B cell (primary cell): ENCODE measurements at regions not wholly inside any gene's neighbourhood (a gene's known extent, or its start where the extent isn't known, plus 50 kb on each side); places are given as distances from the start of the nearest gene placed in this dataset.

ENCODE experiments used
- ATAC-seq: fragments of 200-7000 bp; cut with Tn5 transposase; one replicate; pipeline ENCODE4 v1.10.0; 2021; ENCODE audit warnings: low read depth, mild to moderate bottlenecking, moderate number of reproducible peaks, moderate library complexity
- CTCF ChIA-PET: fragments of 350-600 bp; sonication (Branson Sonifier 250); formaldehyde crosslinking; loops from one replicate; lab custom pipeline; 2021; ENCODE audit warnings: antibody characterized with exemption, inconsistent platforms; lab: Charles Lee
- POLR2A ChIA-PET: fragments of 350-600 bp; sonication (Branson Sonifier 250); formaldehyde crosslinking; loops from one replicate; lab custom pipeline; 2021; ENCODE audit warnings: antibody characterized with exemption; lab: Charles Lee
- DNase-seq: peaks from one replicate; pipeline ENCODE4 v3.0.0; 2013
- H2AFZ ChIP-seq: 2 replicates; pipeline ENCODE4 v1.6.1; 2012; ENCODE audit warnings: mild to moderate bottlenecking, low read depth, low read length; ENCODE audit not compliant: insufficient read depth, poor library complexity, severe bottlenecking
- H3K27ac ChIP-seq, 2 donors: 1 replicate in 1 of 2; 2 replicates in 1 of 2; pipeline ENCODE4 v1.5.1; 2012 to 2013; ENCODE audit warnings: low read length in 2 of 2, mild to moderate bottlenecking in 2 of 2, moderate library complexity in 1 of 2
- H3K27me3 ChIP-seq, 4 experiments: fragments of 200-600 bp in 1 of 4; sonication (generic) in 1 of 4; replicated peaks in 1 of 4; 1 replicate in 2 of 4; 2 replicates in 2 of 4; pipeline versions ENCODE4 v1.6.1 to v1.7.0; 2013 to 2016; ENCODE audit warnings: low read length in 3 of 4, mild to moderate bottlenecking in 2 of 4, mixed read lengths in 1 of 4, moderate library complexity in 1 of 4; ENCODE audit not compliant: insufficient read depth in 4 of 4, control insufficient read depth in 3 of 4; ENCODE audit errors: control extremely low read depth in 1 of 4
- H3K36me3 ChIP-seq, 2 experiments: replicated peaks in 1 of 2; 1 replicate in 1 of 2; 2 replicates in 1 of 2; pipeline versions ENCODE4 v1.6.1 to v1.7.1; 2013; ENCODE audit warnings: low read length in 1 of 2; ENCODE audit not compliant: insufficient read depth in 2 of 2, control insufficient read depth in 1 of 2; ENCODE audit errors: control extremely low read depth in 1 of 2, extremely low read depth in 1 of 2
- H3K4me1 ChIP-seq, 2 donors: fragments of 200-600 bp in 1 of 2; sonication (generic) in 1 of 2; 1 replicate in 1 of 2; 2 replicates in 1 of 2; pipeline versions ENCODE4 v1.5.1 to v1.6.1; 2013 to 2017; ENCODE audit warnings: low read length in 2 of 2; ENCODE audit not compliant: control insufficient read depth in 2 of 2, insufficient read depth in 2 of 2
- H3K4me2 ChIP-seq: replicated peaks from 2 replicates; pipeline ENCODE3; 2012; ENCODE audit warnings: mild to moderate bottlenecking, low read depth, low read length; ENCODE audit not compliant: poor library complexity, severe bottlenecking
- H3K4me3 ChIP-seq, 5 experiments: fragments of 200-600 bp in 1 of 5; sonication (generic) in 1 of 5; 1 replicate in 3 of 5; 2 replicates in 2 of 5; pipeline versions ENCODE4 v1.5.1 to v1.7.0; 2011 to 2016; ENCODE audit warnings: low read length in 4 of 5, mild to moderate bottlenecking in 4 of 5, low read depth in 2 of 5, control low read depth in 1 of 5, moderate library complexity in 1 of 5; ENCODE audit not compliant: insufficient read depth in 1 of 5; ENCODE audit errors: control extremely low read depth in 1 of 5, extremely low read depth in 1 of 5
- H3K79me2 ChIP-seq: fragments of 200-600 bp; sonication (generic); one replicate; pipeline ENCODE4 v1.6.0; 2016; ENCODE audit warnings: low read length; ENCODE audit not compliant: control insufficient read depth, insufficient read depth
- H3K9ac ChIP-seq: fragments of 200-600 bp; sonication (generic); 2 replicates; pipeline ENCODE4 v1.6.1; 2017; ENCODE audit warnings: mild to moderate bottlenecking, low read length, moderate library complexity
- H3K9me3 ChIP-seq, 3 donors: one replicate each; pipeline versions ENCODE4 v1.6.1 to v1.7.1; 2013; ENCODE audit warnings: low read length in 2 of 3; ENCODE audit not compliant: control insufficient read depth in 2 of 3, insufficient read depth in 1 of 3; ENCODE audit errors: control extremely low read depth in 1 of 3
- H4K20me1 ChIP-seq: 2 replicates; pipeline ENCODE4 v1.6.0; 2012; ENCODE audit warnings: mild to moderate bottlenecking, low read length; ENCODE audit not compliant: insufficient read depth, control insufficient read depth, poor library complexity, severe bottlenecking
- H3K27ac Mint-ChIP-seq: one replicate; pipeline ENCODE4 v1.8.0; 2021; ENCODE audit warnings: mixed read lengths
- H3K27me3 Mint-ChIP-seq: one replicate; pipeline ENCODE4 v1.8.0; 2021; ENCODE audit warnings: mixed read lengths
- H3K4me1 Mint-ChIP-seq: one replicate; pipeline ENCODE4 v1.8.0; 2021; ENCODE audit warnings: mixed read lengths
- H3K4me3 Mint-ChIP-seq: one replicate; pipeline ENCODE4 v1.8.0; 2021; ENCODE audit warnings: mixed read lengths
- H3K9me3 Mint-ChIP-seq: one replicate; pipeline ENCODE4 v1.8.0; 2022; ENCODE audit warnings: mixed read lengths; ENCODE audit not compliant: insufficient read depth
- CTCF ChIP-seq: fragments of 200-600 bp; IDR thresholded peaks from one replicate; pipeline ENCODE4 v1.8.0; 2022; ENCODE audit warnings: antibody characterized with exemption, mild to moderate bottlenecking
- EZH2 ChIP-seq: IDR thresholded peaks from 2 replicates; pipeline ENCODE4 v1.6.1; 2012; ENCODE audit warnings: borderline replicate concordance, low read depth, mild to moderate bottlenecking, moderate library complexity, low read length; ENCODE audit not compliant: insufficient read depth, poor library complexity, severe bottlenecking
- WGBS: methylation state at CpG from one replicate; pipeline ENCODE4 v1.1.5; 2013; ENCODE audit warnings: missing lambda C conversion rate; ENCODE audit not compliant: insufficient coverage; 5-methylcytosine and 5-hydroxymethylcytosine counted together
- intact Hi-C: fragments of 100-400 bp; cut with micrococcal nuclease; formaldehyde crosslinking; loops from one replicate; pipeline ENCODE4 v1.10.0; 2022

GRCh38 chr1:191261111-191261510 lies 783.4 kb upstream of the BRINP3 start:
- Histone ChIP-seq H3K4me1 (no peaks in the 10 kb centered on the region), H3K9me3 (no peaks in the 10 kb centered on the region), H3K4me2 (no peak overlapping the region), H3K79me2 (no peaks in the 10 kb centered on the region), H3K9ac (no peak overlapping the region), H2AFZ (no peak overlapping the region), H3K36me3 (no peaks in the 10 kb centered on the region), H3K27ac (no peak overlapping the region), H3K4me3 (no peak overlapping the region), H3K27me3 (no peaks in the 10 kb centered on the region), H4K20me1 (no peaks in the 10 kb centered on the region)
- Mint-ChIP-seq H3K27ac (no peak overlapping the region), H3K27me3 (no peaks in the 10 kb centered on the region), H3K9me3 (peaks cover 14% of the 10 kb centered on the region), H3K4me1 (no peaks in the 10 kb centered on the region), H3K4me3 (no peak overlapping the region)
- TF ChIP-seq CTCF (no peak), EZH2 (no peak)
- no peak for DNase-seq
- CTCF ChIA-PET, result no interaction called here
- POLR2A ChIA-PET, result no interaction called here
- no CpG with 5 or more reads among the region's 4 CpGs for WGBS
- ATAC-seq, result no peak
- intact Hi-C loops, result no loop called here

- H3K4me1 Mint-ChIP-seq, result no peaks in the 10 kb centered on the region
- Histone ChIP-seq H3K36me3 (no peaks in the 10 kb centered on the region), H3K79me2 (no peaks in the 10 kb centered on the region), H3K4me3 (no peak overlapping the region), H2AFZ (no peak overlapping the region), H3K4me1 (no peaks in the 10 kb centered on the region), H3K4me2 (no peak overlapping the region), H3K9ac (no peak overlapping the region), H3K27ac (no peak overlapping the region), H3K27me3 (no peaks in the 10 kb centered on the region), H3K9me3 (peaks cover 0 to 6% (median 0%) of the 10 kb centered on the region in 3 donors), H4K20me1 (no peaks in the 10 kb centered on the region)
- intact Hi-C loops, result no loop called here
- CTCF ChIA-PET, result no interaction called here
- DNase-seq, result no peak
- no peak overlapping the region for H3K4me3 Mint-ChIP-seq
- no CpG with 5 or more reads among the region's 2 CpGs for WGBS
- peaks cover 7% of the 10 kb centered on the region for H3K9me3 Mint-ChIP-seq
- no peak overlapping the region for H3K27ac Mint-ChIP-seq
- no peak for TF ChIP-seq CTCF
- no peak for TF ChIP-seq EZH2
- ATAC-seq, result no peak
- POLR2A ChIA-PET, result no interaction called here
- no peaks in the 10 kb centered on the region for H3K27me3 Mint-ChIP-seq
Measured at GRCh38 chr1:191279266-191279800, 801.7 kb upstream of the BRINP3 start.
